ENCODE measurements at regions not wholly inside any gene's neighbourhood (a gene's known extent, or its start where the extent isn't known, plus 50 kb on each side); places are given as distances from the start of the nearest gene placed in this dataset.

- TF ChIP-seq GATA2 (IDR thresholded peaks at IDR 0.05; ENCODE audit: low read depth, low read length) (no peak), GATA3 (IDR thresholded peaks at IDR 0.05; ENCODE audit: low read depth, low read length) (no peak)
Observed at GRCh38 chr5:4362411-4362810, 766.8 kb downstream of the IRX1 start.

DNA sequence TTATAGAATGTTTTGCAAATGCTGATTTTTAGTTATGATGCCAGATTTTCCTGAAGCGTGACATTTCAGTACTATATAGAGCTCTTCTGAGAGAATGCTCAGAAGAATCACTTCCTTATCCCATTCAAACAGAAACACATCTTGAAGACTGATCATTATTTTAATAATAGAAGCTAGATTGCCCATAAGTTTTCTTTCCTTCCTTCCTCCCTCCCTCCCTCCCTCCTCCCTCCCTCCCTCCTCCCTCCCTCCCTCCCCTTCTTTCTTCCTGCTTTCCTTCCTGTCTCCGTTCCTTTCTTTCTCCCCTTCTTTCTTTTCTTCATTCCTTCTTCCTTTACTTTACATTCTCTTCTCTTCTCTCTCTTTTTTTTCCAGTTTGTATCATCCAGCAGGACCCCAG lies 767.4 kb downstream of the IRX1 start:
- TF ChIP-seq GATA3 (IDR thresholded peaks at IDR 0.05; ENCODE audit: low read depth, low read length) (no peak), GATA2 (IDR thresholded peaks at IDR 0.05; ENCODE audit: low read depth, low read length) (no peak)

- TF ChIP-seq GATA3 (IDR thresholded peaks at IDR 0.05; ENCODE audit: low read depth, low read length) (no peak), GATA2 (IDR thresholded peaks at IDR 0.05; ENCODE audit: low read depth, low read length) (no peak)
Observed at GRCh38 chr5:4366628-4367027, 771.0 kb downstream of the IRX1 start.

DNA sequence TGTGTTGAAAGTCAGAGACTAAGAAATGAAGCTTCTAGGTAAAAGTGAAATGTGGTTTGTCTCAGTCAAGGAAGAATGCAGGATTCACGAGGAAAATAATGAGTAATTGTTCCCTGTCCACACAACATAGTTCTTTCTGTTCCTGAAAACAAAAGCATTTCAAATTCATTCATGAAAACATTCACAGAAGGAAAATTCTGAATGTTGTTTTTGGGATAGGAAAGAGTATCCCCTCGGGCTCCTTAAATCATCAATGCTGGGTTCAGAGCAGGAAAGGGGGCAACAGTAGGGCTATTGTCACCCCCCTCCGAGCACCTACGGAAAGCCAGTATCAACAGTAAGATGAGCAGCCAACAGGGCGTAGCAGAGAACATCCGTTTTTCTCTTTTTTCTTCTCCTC lies 769.9 kb upstream of the ADAMTS16 start:
- no peak for TF ChIP-seq GATA2 (IDR thresholded peaks at IDR 0.05; ENCODE audit: low read depth, low read length)
- no peak for TF ChIP-seq GATA3 (IDR thresholded peaks at IDR 0.05; ENCODE audit: low read depth, low read length)

GRCh38 chr5:4372481-4372880 lies 767.6 kb upstream of the ADAMTS16 start:
- TF ChIP-seq GATA3 (IDR thresholded peaks at IDR 0.05; ENCODE audit: low read depth, low read length): no peak
- no peak for TF ChIP-seq GATA2 (IDR thresholded peaks at IDR 0.05; ENCODE audit: low read depth, low read length)

DNA sequence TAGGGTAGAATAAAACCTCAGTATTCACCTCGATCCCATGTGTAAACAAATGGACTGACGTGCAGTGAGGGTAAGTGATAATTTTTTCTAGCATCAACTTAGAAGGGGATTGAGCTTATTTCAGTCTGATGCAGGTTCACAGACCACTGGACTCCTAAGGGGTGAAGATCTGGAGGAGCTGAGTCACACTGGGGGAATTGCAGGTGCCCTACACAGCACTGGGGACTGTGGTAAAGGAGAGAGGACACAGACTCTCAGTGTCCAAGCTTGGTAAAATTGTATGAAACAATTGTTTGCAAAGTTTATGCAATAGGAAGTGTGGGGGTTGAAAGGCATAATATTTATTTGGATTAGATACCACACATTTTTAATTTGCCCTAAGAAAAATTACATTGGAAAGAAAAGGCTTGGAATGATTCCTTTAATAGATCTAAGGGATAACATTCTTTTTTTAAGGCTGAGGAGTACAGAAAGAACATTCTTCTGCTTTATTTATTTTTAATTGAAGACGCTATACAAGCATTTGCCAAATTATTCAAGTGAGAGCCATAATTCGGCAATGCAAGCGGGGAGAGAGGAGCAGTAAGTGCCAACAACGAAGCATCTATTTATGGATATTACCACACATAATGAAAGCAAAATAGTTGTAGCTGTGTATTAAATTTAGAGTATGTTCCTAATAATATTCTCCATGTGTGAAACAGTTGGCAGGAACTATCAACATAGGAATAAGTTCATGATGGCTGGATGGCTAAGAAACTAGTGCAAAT lies 766.9 kb upstream of the ADAMTS16 start:
- no peak for TF ChIP-seq GATA2 (IDR thresholded peaks at IDR 0.05; ENCODE audit: low read depth, low read length)
- no peak for TF ChIP-seq GATA3 (IDR thresholded peaks at IDR 0.05; ENCODE audit: low read depth, low read length)

GRCh38 chr5:4374866-4375265 lies 765.3 kb upstream of the ADAMTS16 start:
- TF ChIP-seq GATA3 (IDR thresholded peaks at IDR 0.05; ENCODE audit: low read depth, low read length) (no peak), GATA2 (IDR thresholded peaks at IDR 0.05; ENCODE audit: low read depth, low read length) (no peak)

DNA sequence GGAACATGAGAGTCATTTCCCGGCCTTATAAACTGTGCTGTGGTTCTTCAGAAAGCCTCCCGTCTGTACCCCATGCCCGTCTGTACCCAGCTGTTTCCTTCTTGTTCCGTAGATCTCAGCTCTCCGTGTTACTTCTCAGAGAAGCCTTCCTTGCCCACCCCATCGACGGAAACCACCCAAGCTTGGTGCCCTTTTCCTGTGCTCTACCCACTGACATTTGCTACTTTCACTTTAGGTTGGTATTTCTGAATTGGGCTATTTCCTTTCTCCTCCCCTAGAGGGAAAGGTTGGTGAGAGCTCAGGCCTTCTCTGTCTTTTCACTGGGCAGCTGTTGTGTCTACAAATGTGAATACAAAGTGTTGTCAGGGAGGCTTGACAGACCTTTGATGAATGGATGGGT lies 764.5 kb upstream of the ADAMTS16 start:
- no peak for TF ChIP-seq GATA3 (IDR thresholded peaks at IDR 0.05; ENCODE audit: low read depth, low read length)
- TF ChIP-seq GATA2 (IDR thresholded peaks at IDR 0.05; ENCODE audit: low read depth, low read length): no peak

- no peak for TF ChIP-seq GATA2 (IDR thresholded peaks at IDR 0.05; ENCODE audit: low read depth, low read length)
- TF ChIP-seq GATA3 (IDR thresholded peaks at IDR 0.05; ENCODE audit: low read depth, low read length): no peak
Observed at GRCh38 chr5:4383102-4383501, 757.0 kb upstream of the ADAMTS16 start.

- TF ChIP-seq GATA3 (IDR thresholded peaks at IDR 0.05; ENCODE audit: low read depth, low read length) (no peak), GATA2 (IDR thresholded peaks at IDR 0.05; ENCODE audit: low read depth, low read length) (no peak)
Observed at GRCh38 chr5:4383518-4384198, 756.5 kb upstream of the ADAMTS16 start.

GRCh38 chr5:4384649-4385048 lies 755.5 kb upstream of the ADAMTS16 start:
- TF ChIP-seq GATA3 (IDR thresholded peaks at IDR 0.05; ENCODE audit: low read depth, low read length) (no peak), GATA2 (IDR thresholded peaks at IDR 0.05; ENCODE audit: low read depth, low read length) (no peak)

DNA sequence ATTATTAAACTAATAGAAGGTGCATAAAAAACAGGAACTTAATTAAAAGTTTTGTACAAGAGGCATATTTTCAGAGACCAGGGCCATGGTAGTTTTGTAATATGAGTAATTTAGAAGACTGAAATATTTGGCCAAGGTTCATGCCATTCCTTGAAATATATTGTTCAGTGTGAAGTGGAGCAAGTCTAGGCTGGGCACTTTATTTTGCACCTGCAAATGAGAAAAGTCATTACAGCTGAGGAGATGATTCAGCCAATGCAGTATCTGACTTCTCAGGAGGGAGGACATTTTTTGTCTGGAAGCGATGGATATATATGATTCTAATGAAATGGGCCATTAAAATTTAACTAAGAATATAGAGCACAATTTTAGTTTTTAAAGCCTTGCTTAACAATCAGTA lies 754.0 kb upstream of the ADAMTS16 start:
- no peak for TF ChIP-seq GATA2 (IDR thresholded peaks at IDR 0.05; ENCODE audit: low read depth, low read length)

GRCh38 chr5:4387290-4387689 lies 752.8 kb upstream of the ADAMTS16 start:
- no peak for TF ChIP-seq GATA2 (IDR thresholded peaks at IDR 0.05; ENCODE audit: low read depth, low read length)
- no peak for TF ChIP-seq GATA3 (IDR thresholded peaks at IDR 0.05; ENCODE audit: low read depth, low read length)

- TF ChIP-seq GATA2 (IDR thresholded peaks at IDR 0.05; ENCODE audit: low read depth, low read length): no peak
- TF ChIP-seq GATA3 (IDR thresholded peaks at IDR 0.05; ENCODE audit: low read depth, low read length): no peak
Observed at GRCh38 chr5:4395752-4396151, 744.4 kb upstream of the ADAMTS16 start.

- TF ChIP-seq GATA3 (IDR thresholded peaks at IDR 0.05; ENCODE audit: low read depth, low read length): no peak
- TF ChIP-seq GATA2 (IDR thresholded peaks at IDR 0.05; ENCODE audit: low read depth, low read length): no peak
Observed at GRCh38 chr5:4405614-4406219, 734.4 kb upstream of the ADAMTS16 start.
